ENCODE measurements at regions not wholly inside any gene's neighbourhood (a gene's known extent, or its start where the extent isn't known, plus 50 kb on each side); places are given as distances from the start of the nearest gene placed in this dataset.

GRCh38 chr7:81433692-81434331, 336.0 kb downstream of the HGF start:
- Histone ChIP-seq H3K4me1 (ENCODE audit: control insufficient read depth, insufficient read depth, low read length) (no peaks in the 10 kb centered on the region), H3K4me3 (ENCODE audit: low read depth, low read length) (no peak overlapping the region), H3K27ac (ENCODE audit: extremely low read depth, low read depth, low read length) (no peak overlapping the region), H3K9me3 (ENCODE audit: control insufficient read depth, insufficient read depth, low read depth, low read length) (no peaks in the 10 kb centered on the region), H3K36me3 (ENCODE audit: control insufficient read depth in 2 of 2, insufficient read depth in 1 of 2, low read length in 2 of 2) (no peaks in the 10 kb centered on the region)
- ChIA-PET CTCF (no interaction called here), POLR2A (no interaction called here)
- TF ChIP-seq ZNF518A (tag by site-specific recombination; conservative IDR thresholded peaks at IDR 0.05; ENCODE audit: low read depth) = no peak
- TF ChIP-seq SCRT2 (tag by site-specific recombination; IDR thresholded peaks at IDR 0.05) = no peak
- TF ChIP-seq ZNF707 (tag by site-specific recombination; IDR thresholded peaks at IDR 0.05) = no peak
- no peak for TF ChIP-seq KLF9 (tag by site-specific recombination; IDR thresholded peaks at IDR 0.05; ENCODE audit: low read depth)

- Histone ChIP-seq H3K4me1 (ENCODE audit: control insufficient read depth, insufficient read depth, low read length) (no peaks in the 10 kb centered on the region), H3K27ac (ENCODE audit: extremely low read depth, low read depth, low read length) (no peak overlapping the region), H3K9me3 (ENCODE audit: control insufficient read depth, insufficient read depth, low read depth, low read length) (no peaks in the 10 kb centered on the region), H3K4me3 (ENCODE audit: low read depth, low read length) (no peak overlapping the region), H3K36me3 (ENCODE audit: control insufficient read depth in 2 of 2, insufficient read depth in 1 of 2, low read length in 2 of 2) (no peaks in the 10 kb centered on the region)
- TF ChIP-seq ZNF18 (tag by site-specific recombination; IDR thresholded peaks at IDR 0.05) (no peak), ZBTB11 (tag by site-specific recombination; conservative IDR thresholded peaks at IDR 0.05; ENCODE audit: low read depth) (no peak), ZNF433 (tag by site-specific recombination; IDR thresholded peaks at IDR 0.05; ENCODE audit: low read depth) (no peak), ZNF202 (tag by site-specific recombination; IDR thresholded peaks at IDR 0.05; ENCODE audit: borderline replicate concordance) (no peak), ZNF621 (tag by site-specific recombination; IDR thresholded peaks at IDR 0.05) (no peak), ZNF776 (tag by site-specific recombination; IDR thresholded peaks at IDR 0.05; ENCODE audit: borderline replicate concordance) (no peak), ZNF404 (tag by site-specific recombination; IDR thresholded peaks at IDR 0.05) (no peak), ZNF501 (tag by site-specific recombination; IDR thresholded peaks at IDR 0.05) (no peak), ZNF664 (tag by site-specific recombination; IDR thresholded peaks at IDR 0.05) (no peak), SP3 (tag by site-specific recombination; IDR thresholded peaks at IDR 0.05) (no peak), ZNF423 (tag by site-specific recombination; IDR thresholded peaks at IDR 0.05) (no peak), HIC1 (tag by site-specific recombination; IDR thresholded peaks at IDR 0.05) (no peak), REPIN1 (tag by site-specific recombination; IDR thresholded peaks at IDR 0.05; ENCODE audit: low read depth) (no peak), ZBTB8A (tag by site-specific recombination; IDR thresholded peaks at IDR 0.05) (no peak), ZBTB20 (tag by site-specific recombination; IDR thresholded peaks at IDR 0.05) (no peak), BCL11B (tag by site-specific recombination; IDR thresholded peaks at IDR 0.05; ENCODE audit: low read depth) (no peak), ZSCAN16 (tag by site-specific recombination; IDR thresholded peaks at IDR 0.05) (no peak), ZFP69B (tag by site-specific recombination; IDR thresholded peaks at IDR 0.05) (no peak), ZNF530 (tag by site-specific recombination; IDR thresholded peaks at IDR 0.05; ENCODE audit: low read depth) (no peak)
- POLR2A ChIA-PET = no interaction called here
- CTCF ChIA-PET = interaction anchor here (0.8 kb wide), 1 partner anchor 37 kb away, joined by 4 read pairs; no protein-coding TSS in a partner anchor
Observed at GRCh38 chr7:81433206-81433605, 336.6 kb downstream of the HGF start.
